Spleen (tissue), 11 donors: ENCODE measurements at regions not wholly inside any gene's neighbourhood (a gene's known extent, or its start where the extent isn't known, plus 50 kb on each side); places are given as distances from the start of the nearest gene placed in this dataset.

ENCODE experiments used
- DNase-seq: peaks from one replicate; pipeline ENCODE4 v3.0.0-alpha.2; 2020
- H3K27ac ChIP-seq, 8 donors: fragments of 200-600 bp; sonication (generic) in 7 of 8; 1 replicate in 4 of 8; 2 replicates in 4 of 8; pipeline versions ENCODE4 v1.5.0 to v1.8.0; 2016 to 2021; ENCODE audit warnings: inconsistent platforms in 4 of 8, mild to moderate bottlenecking in 4 of 8, moderate library complexity in 1 of 8
- H3K27me3 ChIP-seq, 7 donors: fragments of 200-600 bp; sonication (generic) in 6 of 7; replicated peaks in 1 of 7; 1 replicate in 4 of 7; 2 replicates in 3 of 7; pipeline versions ENCODE4 v1.5.0 to v1.8.0; 2016 to 2021; ENCODE audit warnings: inconsistent platforms in 3 of 7, mild to moderate bottlenecking in 1 of 7
- H3K36me3 ChIP-seq, 6 donors: fragments of 200-600 bp; sonication (generic) in 5 of 6; 1 replicate in 4 of 6; 2 replicates in 2 of 6; pipeline versions ENCODE4 v1.5.0 to v1.8.0; 2016 to 2021; ENCODE audit warnings: inconsistent platforms in 2 of 6
- H3K4me1 ChIP-seq, 6 donors: fragments of 200-600 bp; sonication (generic) in 5 of 6; 1 replicate in 3 of 6; 2 replicates in 3 of 6; pipeline versions ENCODE4 v1.5.0 to v1.8.0; 2016 to 2021; ENCODE audit warnings: inconsistent platforms in 3 of 6
- H3K4me3 ChIP-seq, 8 donors: fragments of 200-600 bp; sonication (generic) in 7 of 8; 1 replicate in 4 of 8; 2 replicates in 4 of 8; pipeline versions ENCODE4 v1.5.0 to v1.8.0; 2016 to 2021; ENCODE audit warnings: inconsistent platforms in 4 of 8, mild to moderate bottlenecking in 4 of 8, moderate library complexity in 2 of 8
- H3K9me3 ChIP-seq, 8 donors: fragments of 200-600 bp; sonication (generic) in 7 of 8; 1 replicate in 4 of 8; 2 replicates in 4 of 8; pipeline versions ENCODE4 v1.5.0 to v1.8.0; 2016 to 2021; ENCODE audit warnings: inconsistent platforms in 4 of 8
- CTCF ChIP-seq, 11 experiments: fragments of 200-600 bp in 7 of 11; fragments of 450-650 bp in 4 of 11; sonication (generic) in 4 of 11; IDR thresholded peaks in 8 of 11; conservative IDR thresholded peaks in 3 of 11; 1 replicate in 7 of 11; 2 replicates in 4 of 11; pipeline versions ENCODE4 v1.4.0 to v1.8.0; 2016 to 2021; ENCODE audit warnings: antibody characterized with exemption in 11 of 11, inconsistent platforms in 4 of 11, mild to moderate bottlenecking in 1 of 11
- POLR2A ChIP-seq, 3 donors: fragments of 450-650 bp; IDR thresholded peaks; one replicate each; pipeline ENCODE4 v1.5.1; 2017; ENCODE audit warnings: antibody characterized with exemption in 3 of 3, mild to moderate bottlenecking in 1 of 3
- POLR2AphosphoS5 ChIP-seq, 3 donors: sonication (generic); formaldehyde crosslinking; IDR thresholded peaks; one replicate each; pipeline ENCODE4 v1.5.1; 2017; ENCODE audit warnings: antibody characterized with exemption in 3 of 3
- WGBS, 5 donors: extraction: QIAGEN DNeasy Blood & Tissue Kit in 3 of 5; methylation state at CpG; one replicate each; pipeline versions ENCODE4 v1.1.5 to v1.1.7; 2013 to 2018; 5-methylcytosine and 5-hydroxymethylcytosine counted together
- intact Hi-C: fragments of 100-400 bp; cut with DNase I; formaldehyde crosslinking; loops from one replicate; pipeline ENCODE4 v1.15.0; 2023; ENCODE audit warnings: low total_unique reads
- donor health status: healthy with polysubstance abuse.
- donor health status: DM: no; HTN: no; CAD: no; lungs with moderate emphysema.
- donor health status: DM: no; HTN: no; CAD: no.
- donor health status: Bipolar disorder and iron deficiency.
- donor health status: healthy.
- donor health status: DM: no; HTN: no; CAD: no.
- donor health status: DM: yes; HTN: yes; CAD: no.

DNA sequence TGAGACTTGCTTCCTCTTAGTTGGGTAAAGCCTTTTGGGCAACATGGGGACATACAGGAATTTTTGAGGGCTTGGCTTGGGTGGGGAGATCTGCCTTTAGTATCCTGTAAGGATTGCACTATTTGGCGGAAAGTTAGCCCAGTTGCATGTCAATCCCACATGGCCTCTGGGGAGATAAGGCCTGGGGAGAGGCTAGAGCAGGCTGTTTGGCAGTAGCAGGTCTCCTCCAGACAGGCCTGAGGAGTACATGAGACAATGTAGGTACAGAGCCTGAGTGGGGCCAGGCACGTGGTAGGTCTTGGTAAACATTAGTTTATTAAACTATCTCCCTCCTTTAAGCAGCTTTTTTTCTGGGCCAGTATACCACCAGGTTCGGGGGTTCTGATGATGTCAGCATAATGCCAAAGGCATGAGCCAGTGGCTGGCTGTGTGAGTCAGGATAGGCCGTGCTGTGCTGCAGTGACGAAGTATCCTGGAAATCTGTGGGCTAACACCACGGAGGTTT lies 147.9 kb downstream of the VEGFA start:
- DNase-seq = no peak
- H3K9me3 ChIP-seq = no peaks in the 10 kb centered on the region
- H3K27me3 ChIP-seq = no peaks in the 10 kb centered on the region
- TF ChIP-seq POLR2AphosphoS5 (IDR thresholded peaks at IDR 0.05) (no peak), CTCF (IDR thresholded peaks at IDR 0.05 in 8 of 11, conservative IDR thresholded peaks at IDR 0.05 in 3 of 11) (no peak), POLR2A (IDR thresholded peaks at IDR 0.05) (no peak)
- WGBS, 5 donors = 74 to 84% (median 79%) methylated on average over 6 of the region's 6 CpGs
- H3K27ac ChIP-seq = peak overlapping the region in 3 of 8 donors; percentile 7 to 42 (median 11)
- intact Hi-C loops = no loop called here
- H3K36me3 ChIP-seq = no peaks in the 10 kb centered on the region
- H3K4me3 ChIP-seq = no peak overlapping the region
- H3K4me1 ChIP-seq = peaks cover 7 to 46% (median 28%) of the 10 kb centered on the region in 6 donors

- Histone ChIP-seq H3K36me3 (no peaks in the 10 kb centered on the region), H3K27ac (peak overlapping the region in 5 of 8 donors; percentile 33 to 42 (median 37)), H3K9me3 (no peaks in the 10 kb centered on the region), H3K4me3 (no peak overlapping the region), H3K27me3 (no peaks in the 10 kb centered on the region), H3K4me1 (peaks cover 6 to 38% (median 25%) of the 10 kb centered on the region in 6 donors)
- intact Hi-C loops = no loop called here
- TF ChIP-seq POLR2AphosphoS5 (IDR thresholded peaks at IDR 0.05) (peak; percentile 11 to 78 (median 64)), POLR2A (IDR thresholded peaks at IDR 0.05) (no peak)
- no peak for DNase-seq
- 46 to 73% (median 67%) methylated on average over 12 of the region's 12 CpGs for WGBS, 5 donors
Observed at GRCh38 chr6:43916924-43917877, 147.2 kb downstream of the VEGFA start.

DNA sequence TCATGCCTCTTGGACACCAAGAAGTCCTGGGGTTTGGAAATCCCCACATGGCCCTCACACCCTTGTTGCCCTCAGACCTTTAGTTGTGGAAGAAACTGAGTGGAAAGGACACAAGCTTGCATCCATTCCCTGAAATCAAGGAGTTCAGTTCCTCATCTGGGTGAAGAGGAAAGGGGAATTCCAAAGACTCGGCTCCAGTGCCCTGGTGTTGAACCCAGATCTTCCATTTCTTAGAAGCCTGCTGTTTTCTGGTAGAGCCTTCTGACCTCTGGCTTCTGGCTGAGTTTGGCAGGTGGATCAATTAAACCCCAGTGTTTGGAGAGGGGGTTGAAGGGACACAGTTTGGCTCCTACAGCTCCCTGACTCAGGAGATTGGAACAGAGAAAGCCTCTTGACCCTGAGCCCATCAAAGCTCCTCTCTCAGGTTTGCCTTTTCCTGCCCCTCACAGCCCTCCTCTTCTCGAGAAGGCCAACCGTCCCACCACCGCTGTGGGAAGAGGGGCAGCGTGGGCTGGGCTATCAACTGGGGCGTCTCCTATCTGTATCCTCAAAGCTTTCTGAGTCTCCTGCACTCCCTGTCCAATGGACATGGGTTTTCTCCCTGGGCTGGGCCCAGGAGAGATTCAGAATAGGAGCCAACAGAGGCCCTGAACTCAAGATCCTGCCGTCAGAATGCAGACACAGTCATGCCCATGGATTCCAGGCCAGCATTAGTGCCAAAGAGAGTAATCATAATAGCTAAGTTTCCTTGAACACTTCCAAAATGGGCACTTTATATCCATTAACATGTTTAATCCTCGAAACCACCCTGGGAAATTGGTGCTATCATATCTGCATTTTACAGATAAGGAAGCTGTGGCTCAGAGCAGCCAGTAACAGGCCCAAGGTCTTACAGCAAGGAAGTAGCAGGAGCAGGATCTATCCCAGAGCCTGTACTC lies 146.2 kb downstream of the VEGFA start:
- Histone ChIP-seq H3K27ac (peak overlapping the region in 5 of 8 donors; percentile 33 to 42 (median 37)), H3K27me3 (no peaks in the 10 kb centered on the region), H3K4me1 (peaks cover 5 to 35% (median 24%) of the 10 kb centered on the region in 6 donors), H3K36me3 (no peaks in the 10 kb centered on the region), H3K4me3 (no peak overlapping the region), H3K9me3 (no peaks in the 10 kb centered on the region)
- DNase-seq = no peak
- intact Hi-C loops = no loop called here
- WGBS, 5 donors = 51 to 84% (median 65%) methylated on average over 7 to 8 of the region's 8 CpGs
- TF ChIP-seq CTCF (IDR thresholded peaks at IDR 0.05 in 8 of 11, conservative IDR thresholded peaks at IDR 0.05 in 3 of 11) (no peak), POLR2A (IDR thresholded peaks at IDR 0.05) (no peak), POLR2AphosphoS5 (IDR thresholded peaks at IDR 0.05) (no peak)

DNA sequence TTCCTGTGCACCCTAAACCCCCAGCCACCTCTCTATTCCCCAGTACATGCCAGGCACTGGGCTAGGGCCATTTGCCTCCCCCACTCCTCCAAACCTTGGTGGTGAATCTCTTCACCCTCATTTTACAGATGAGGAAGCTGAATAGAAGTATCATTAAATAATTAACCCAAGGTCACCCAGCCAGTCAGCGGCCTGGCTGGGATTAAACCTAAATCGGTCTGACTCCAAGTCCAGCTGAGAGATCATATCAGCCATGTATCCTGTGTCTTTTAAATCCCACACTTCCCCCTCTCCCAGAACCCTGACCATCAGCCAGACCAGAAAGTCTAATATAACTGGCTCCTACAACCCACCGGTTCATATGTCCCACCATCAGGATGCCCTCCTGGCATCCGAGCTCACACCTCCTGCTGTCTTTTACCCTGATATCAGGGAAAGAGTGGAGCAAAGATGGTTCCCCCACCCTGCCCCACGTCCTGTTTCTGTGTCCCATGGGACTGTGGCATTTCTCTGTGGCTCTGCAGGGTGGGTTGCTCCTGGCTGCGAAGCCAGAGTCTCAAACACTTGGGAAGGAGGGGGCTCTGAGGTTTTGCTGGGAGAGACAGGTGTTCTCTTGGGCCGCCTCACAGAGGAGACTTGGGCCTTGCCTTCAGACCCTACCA lies 145.3 kb downstream of the VEGFA start:
- no peak for TF ChIP-seq POLR2A (IDR thresholded peaks at IDR 0.05)
- no peak for TF ChIP-seq POLR2AphosphoS5 (IDR thresholded peaks at IDR 0.05)
- no peak for TF ChIP-seq CTCF (IDR thresholded peaks at IDR 0.05 in 8 of 11, conservative IDR thresholded peaks at IDR 0.05 in 3 of 11)
- no peaks in the 10 kb centered on the region for H3K36me3 ChIP-seq
- H3K27ac ChIP-seq = no peak overlapping the region
- DNase-seq = no peak
- WGBS, 5 donors = 75 to 90% (median 85%) methylated on average over 7 of the region's 7 CpGs
- H3K4me3 ChIP-seq = no peak overlapping the region
- H3K4me1 ChIP-seq = peaks cover 5 to 35% (median 24%) of the 10 kb centered on the region in 6 donors
- intact Hi-C loops = no loop called here
- H3K9me3 ChIP-seq = no peaks in the 10 kb centered on the region
- no peaks in the 10 kb centered on the region for H3K27me3 ChIP-seq
